Activated T-cell treated with anti-CD3 and anti-CD28 coated beads, Interleukin-2, amount 50 U/mL, for 72 hours (primary cell): ENCODE measurements at regions not wholly inside any gene's neighbourhood (a gene's known extent, or its start where the extent isn't known, plus 50 kb on each side); places are given as distances from the start of the nearest gene placed in this dataset.

ENCODE experiments used
- ATAC-seq, 2 donors: fragments of 150-1000 bp; cut with Tn5 transposase; replicated peaks in 1 of 2; 2 replicates each; pipeline ENCODE4 v1.10.0; 2021; ENCODE audit warnings: moderate library complexity in 2 of 2, mild to moderate bottlenecking in 1 of 2
- DNase-seq, 2 donors: peaks; one replicate each; pipeline ENCODE4 v3.0.0; 2021 to 2022; ENCODE audit warnings: mixed read lengths in 1 of 2
- H3K27ac Mint-ChIP-seq: one replicate; pipeline ENCODE4 v1.8.0; 2022; ENCODE audit warnings: mild to moderate bottlenecking, moderate library complexity, mixed read lengths
- H3K27me3 Mint-ChIP-seq: one replicate; pipeline ENCODE4 v1.8.0; 2022; ENCODE audit warnings: low read depth, mixed read lengths
- H3K36me3 Mint-ChIP-seq, 2 donors: one replicate each; pipeline ENCODE4 v1.8.0; 2022; ENCODE audit warnings: mixed read lengths in 2 of 2, mild to moderate bottlenecking in 1 of 2; ENCODE audit not compliant: insufficient read depth in 2 of 2
- H3K4me1 Mint-ChIP-seq: one replicate; pipeline ENCODE4 v1.8.0; 2022; ENCODE audit warnings: low read depth, mixed read lengths
- H3K4me3 Mint-ChIP-seq, 2 donors: one replicate each; pipeline ENCODE4 v1.8.0; 2022; ENCODE audit warnings: mild to moderate bottlenecking in 2 of 2, mixed read lengths in 2 of 2, moderate library complexity in 2 of 2
- H3K9me3 Mint-ChIP-seq, 2 donors: one replicate each; pipeline ENCODE4 v1.8.0; 2022; ENCODE audit warnings: mixed read lengths in 2 of 2

- Mint-ChIP-seq H3K9me3 (peaks cover 0 to 3% of the 10 kb centered on the region in 2 donors), H3K4me1 (peaks cover 6% of the 10 kb centered on the region), H3K36me3 (no peaks in the 10 kb centered on the region), H3K4me3 (no peak overlapping the region), H3K27ac (no peak overlapping the region), H3K27me3 (peaks cover 6% of the 10 kb centered on the region)
- ATAC-seq (no peak), DNase-seq (no peak)
Measured at GRCh38 chr15:95674031-95674430, 656.5 kb upstream of the NR2F2 start.

- H3K27ac Mint-ChIP-seq: no peak overlapping the region
Measured at GRCh38 chr15:95676500-95676899, 654.0 kb upstream of the NR2F2 start.

GRCh38 chr15:95679847-95680582 lies 650.5 kb upstream of the NR2F2 start:
- H3K4me1 Mint-ChIP-seq: no peaks in the 10 kb centered on the region
- no peak overlapping the region for H3K27ac Mint-ChIP-seq
- peaks cover 20% of the 10 kb centered on the region for H3K27me3 Mint-ChIP-seq
- no peaks in the 10 kb centered on the region for H3K36me3 Mint-ChIP-seq
- no peak overlapping the region for H3K4me3 Mint-ChIP-seq
- H3K9me3 Mint-ChIP-seq: peaks cover 0 to 3% of the 10 kb centered on the region in 2 donors
- no peak for DNase-seq
- ATAC-seq: no peak

More at GRCh38 chr15:95676500-95676899, 654.0 kb upstream of the NR2F2 start:
- Mint-ChIP-seq H3K9me3 (peaks cover 0 to 3% of the 10 kb centered on the region in 2 donors), H3K4me3 (no peak overlapping the region), H3K27me3 (peaks cover 6% of the 10 kb centered on the region), H3K4me1 (no peaks in the 10 kb centered on the region), H3K36me3 (no peaks in the 10 kb centered on the region)
- ATAC-seq: no peak
- no peak for DNase-seq

GRCh38 chr15:95680728-95681127 lies 649.8 kb upstream of the NR2F2 start:
- no peak overlapping the region for H3K4me3 Mint-ChIP-seq
- H3K36me3 Mint-ChIP-seq: no peaks in the 10 kb centered on the region
- DNase-seq: no peak
- H3K27ac Mint-ChIP-seq: no peak overlapping the region
- H3K9me3 Mint-ChIP-seq: peaks cover 0 to 3% of the 10 kb centered on the region in 2 donors
- H3K4me1 Mint-ChIP-seq: no peaks in the 10 kb centered on the region
- no peak for ATAC-seq
- peaks cover 15% of the 10 kb centered on the region for H3K27me3 Mint-ChIP-seq

- H3K4me1 Mint-ChIP-seq: no peaks in the 10 kb centered on the region
- DNase-seq (no peak), ATAC-seq (no peak)
- peaks cover 0 to 3% of the 10 kb centered on the region in 2 donors for H3K9me3 Mint-ChIP-seq
- no peak overlapping the region for H3K27ac Mint-ChIP-seq
- no peak overlapping the region for H3K4me3 Mint-ChIP-seq
- peaks cover 14% of the 10 kb centered on the region for H3K27me3 Mint-ChIP-seq
- no peaks in the 10 kb centered on the region for H3K36me3 Mint-ChIP-seq
Measured at GRCh38 chr15:95681836-95682544, 648.5 kb upstream of the NR2F2 start.

- Mint-ChIP-seq H3K4me3 (no peak overlapping the region), H3K27me3 (peaks cover 14% of the 10 kb centered on the region), H3K27ac (no peak overlapping the region), H3K4me1 (no peaks in the 10 kb centered on the region), H3K36me3 (no peaks in the 10 kb centered on the region), H3K9me3 (peaks cover 0 to 3% of the 10 kb centered on the region in 2 donors)
- DNase-seq: no peak
- ATAC-seq: no peak
Measured at GRCh38 chr15:95684126-95684525, 646.4 kb upstream of the NR2F2 start.

GRCh38 chr15:95684693-95685115 lies 645.8 kb upstream of the NR2F2 start:
- H3K9me3 Mint-ChIP-seq: peaks cover 2 to 3% of the 10 kb centered on the region in 2 donors
- H3K4me1 Mint-ChIP-seq: no peaks in the 10 kb centered on the region
- H3K27me3 Mint-ChIP-seq: peaks cover 20% of the 10 kb centered on the region
- no peak for DNase-seq
- ATAC-seq: no peak
- H3K36me3 Mint-ChIP-seq: no peaks in the 10 kb centered on the region
- H3K27ac Mint-ChIP-seq: no peak overlapping the region
- no peak overlapping the region for H3K4me3 Mint-ChIP-seq

- H3K27ac Mint-ChIP-seq: no peak overlapping the region
- H3K27me3 Mint-ChIP-seq: peaks cover 20% of the 10 kb centered on the region
- DNase-seq: no peak
- H3K4me3 Mint-ChIP-seq: no peak overlapping the region
- no peaks in the 10 kb centered on the region for H3K36me3 Mint-ChIP-seq
- ATAC-seq: no peak
- H3K4me1 Mint-ChIP-seq: no peaks in the 10 kb centered on the region
- H3K9me3 Mint-ChIP-seq: peaks cover 2 to 3% of the 10 kb centered on the region in 2 donors
Measured at GRCh38 chr15:95687061-95687460, 643.4 kb upstream of the NR2F2 start.

- no peaks in the 10 kb centered on the region for H3K4me1 Mint-ChIP-seq
- no peak overlapping the region for H3K4me3 Mint-ChIP-seq
- DNase-seq (no peak), ATAC-seq (no peak)
- H3K9me3 Mint-ChIP-seq: peaks cover 2 to 3% of the 10 kb centered on the region in 2 donors
- peaks cover 0 to 1% of the 10 kb centered on the region in 2 donors for H3K36me3 Mint-ChIP-seq
- peaks cover 20% of the 10 kb centered on the region for H3K27me3 Mint-ChIP-seq
- no peak overlapping the region for H3K27ac Mint-ChIP-seq
Measured at GRCh38 chr15:95687686-95688085, 642.8 kb upstream of the NR2F2 start.

GRCh38 chr15:95690631-95691340 lies 639.7 kb upstream of the NR2F2 start:
- Mint-ChIP-seq H3K4me1 (no peaks in the 10 kb centered on the region), H3K4me3 (no peak overlapping the region), H3K27me3 (peaks cover 5% of the 10 kb centered on the region), H3K27ac (no peak overlapping the region), H3K9me3 (peaks cover 7 to 8% of the 10 kb centered on the region in 2 donors), H3K36me3 (peaks cover 0 to 7% of the 10 kb centered on the region in 2 donors)
- DNase-seq (no peak), ATAC-seq (peak; percentile 53 to 62)

- no peak overlapping the region for H3K4me3 Mint-ChIP-seq
- DNase-seq (no peak), ATAC-seq (no peak)
- H3K36me3 Mint-ChIP-seq: peaks cover under 1 to 8% of the 10 kb centered on the region in 2 donors
- no peaks in the 10 kb centered on the region for H3K4me1 Mint-ChIP-seq
- H3K9me3 Mint-ChIP-seq: peaks cover 9 to 11% of the 10 kb centered on the region in 2 donors
- H3K27ac Mint-ChIP-seq: no peak overlapping the region
- peaks cover 13% of the 10 kb centered on the region for H3K27me3 Mint-ChIP-seq
Measured at GRCh38 chr15:95693917-95694316, 636.6 kb upstream of the NR2F2 start.

GRCh38 chr15:95698230-95698629 lies 632.3 kb upstream of the NR2F2 start:
- Mint-ChIP-seq H3K4me1 (no peaks in the 10 kb centered on the region), H3K9me3 (peaks cover 17 to 19% of the 10 kb centered on the region in 2 donors), H3K36me3 (peaks cover 12 to 17% of the 10 kb centered on the region in 2 donors)

GRCh38 chr15:95698951-95699350 lies 631.5 kb upstream of the NR2F2 start:
- DNase-seq (no peak), ATAC-seq (no peak)
- Mint-ChIP-seq H3K27ac (no peak overlapping the region), H3K4me3 (no peak overlapping the region), H3K9me3 (peaks cover 18% of the 10 kb centered on the region in 2 donors), H3K36me3 (peaks cover 12 to 15% of the 10 kb centered on the region in 2 donors), H3K27me3 (peaks cover 7% of the 10 kb centered on the region), H3K4me1 (no peaks in the 10 kb centered on the region)

More at GRCh38 chr15:95698230-95698629, 632.3 kb upstream of the NR2F2 start:
- no peak for DNase-seq
- Mint-ChIP-seq H3K4me3 (no peak overlapping the region), H3K27me3 (peaks cover 7% of the 10 kb centered on the region), H3K27ac (no peak overlapping the region)
- ATAC-seq: no peak
